Stimulated activated naive B cell treated with anti-CD40 and anti-IgM and Interleukin-4, amounts not matched to agents 10 μg/mL and 1 μg/mL and 100 μg/mL, for 72 hours (primary cell): ENCODE measurements at regions not wholly inside any gene's neighbourhood (a gene's known extent, or its start where the extent isn't known, plus 50 kb on each side); places are given as distances from the start of the nearest gene placed in this dataset.
A peak's percentile ranks its signal among the peaks of the same experiment; 100 is the strongest.

Experiments
- ATAC-seq, 2 donors: fragments of 150-1000 bp; cut with Tn5 transposase; replicated peaks; 2 replicates each; pipeline ENCODE4 v1.10.0; 2021; ENCODE audit warnings: moderate library complexity in 1 of 2
- DNase-seq: peaks from one replicate; pipeline ENCODE4 v3.0.0; 2021
- H3K27ac Mint-ChIP-seq: one replicate; pipeline ENCODE4 v1.8.0; 2022; ENCODE audit warnings: mild to moderate bottlenecking, mixed read lengths
- H3K27me3 Mint-ChIP-seq, 2 donors: one replicate each; pipeline ENCODE4 v1.8.0; 2022; ENCODE audit warnings: mixed read lengths in 2 of 2
- H3K36me3 Mint-ChIP-seq, 2 donors: one replicate each; pipeline ENCODE4 v1.8.0; 2022; ENCODE audit warnings: mixed read lengths in 2 of 2, mild to moderate bottlenecking in 1 of 2
- H3K4me1 Mint-ChIP-seq, 2 donors: one replicate each; pipeline ENCODE4 v1.8.0; 2022; ENCODE audit warnings: mixed read lengths in 2 of 2, mild to moderate bottlenecking in 1 of 2
- H3K4me3 Mint-ChIP-seq, 2 donors: one replicate each; pipeline ENCODE4 v1.8.0; 2022; ENCODE audit warnings: mild to moderate bottlenecking in 2 of 2, mixed read lengths in 2 of 2, moderate library complexity in 1 of 2
- H3K9me3 Mint-ChIP-seq, 2 donors: one replicate each; pipeline ENCODE4 v1.8.0; 2022; ENCODE audit warnings: mixed read lengths in 2 of 2, mild to moderate bottlenecking in 1 of 2

GRCh38 chrX:21056622-21057021 lies 317.6 kb upstream of the CNKSR2 start:
- Mint-ChIP-seq H3K36me3 (no peaks in the 10 kb centered on the region), H3K4me1 (no peaks in the 10 kb centered on the region), H3K27ac (no peak overlapping the region), H3K4me3 (no peak overlapping the region), H3K27me3 (no peaks in the 10 kb centered on the region), H3K9me3 (peaks cover 7 to 21% of the 10 kb centered on the region in 2 donors)
- DNase-seq (no peak), ATAC-seq (no peak)

DNA sequence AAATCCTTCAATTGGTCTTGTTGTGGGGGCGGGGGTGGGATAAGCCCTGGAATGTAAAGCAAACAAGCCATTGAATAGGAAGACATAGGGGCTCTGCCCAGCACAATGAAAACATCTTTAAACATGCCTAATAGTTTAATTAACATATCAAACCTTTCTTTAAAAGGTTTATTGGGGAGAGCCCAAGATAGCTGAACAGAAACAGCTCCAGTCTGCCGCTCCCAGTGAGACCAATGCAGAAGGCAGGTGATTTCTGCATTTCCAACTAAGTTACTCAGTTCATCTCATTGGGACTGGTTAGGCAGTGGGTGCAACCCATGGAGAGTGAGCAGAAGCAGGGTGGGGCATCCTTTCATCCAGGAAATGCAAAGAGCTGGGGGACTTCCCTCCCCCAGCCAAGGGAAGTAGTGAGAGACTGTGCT lies 327.2 kb upstream of the CNKSR2 start:
- Mint-ChIP-seq H3K27ac (no peak overlapping the region), H3K4me1 (no peaks in the 10 kb centered on the region), H3K9me3 (peaks cover 0 to 6% of the 10 kb centered on the region in 2 donors), H3K4me3 (no peak overlapping the region), H3K27me3 (peaks cover 13 to 21% of the 10 kb centered on the region in 2 donors), H3K36me3 (no peaks in the 10 kb centered on the region)
- no peak for ATAC-seq
- no peak for DNase-seq

- Mint-ChIP-seq H3K36me3 (no peaks in the 10 kb centered on the region), H3K27me3 (no peaks in the 10 kb centered on the region), H3K4me3 (no peak overlapping the region), H3K4me1 (no peaks in the 10 kb centered on the region), H3K9me3 (peaks cover 4 to 14% of the 10 kb centered on the region in 2 donors), H3K27ac (no peak overlapping the region)
- no peak for ATAC-seq
- DNase-seq: no peak
Measured at GRCh38 chrX:21014326-21014725, 359.9 kb upstream of the CNKSR2 start.

- Mint-ChIP-seq H3K36me3 (no peaks in the 10 kb centered on the region), H3K4me3 (no peak overlapping the region), H3K4me1 (no peaks in the 10 kb centered on the region), H3K27me3 (no peaks in the 10 kb centered on the region), H3K9me3 (no peaks in the 10 kb centered on the region), H3K27ac (no peak overlapping the region)
- DNase-seq (no peak), ATAC-seq (no peak)
Measured at GRCh38 chrX:21004835-21005234, 369.4 kb upstream of the CNKSR2 start.

DNA sequence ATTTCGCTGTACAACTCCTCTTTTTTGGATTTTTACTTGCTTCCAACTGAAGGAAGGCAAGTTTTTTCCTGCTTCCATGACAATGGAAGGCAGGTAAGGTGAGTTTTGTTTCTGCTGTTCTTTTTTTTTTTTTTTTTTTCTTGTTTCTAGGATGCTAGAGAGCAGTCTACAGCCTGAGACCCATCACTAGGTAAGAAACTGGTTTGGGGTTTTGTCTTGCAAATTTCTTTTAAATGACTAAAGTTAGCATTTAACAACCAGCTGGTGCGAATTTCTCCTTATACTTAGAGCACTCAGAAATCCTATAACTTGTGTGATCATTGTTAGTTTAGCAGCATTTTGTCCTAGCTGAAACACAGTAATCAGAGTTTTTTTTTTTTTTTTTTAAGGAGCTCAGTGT lies 378.4 kb upstream of the CNKSR2 start:
- no peaks in the 10 kb centered on the region for H3K36me3 Mint-ChIP-seq
- ATAC-seq (no peak), DNase-seq (no peak)
- H3K27ac Mint-ChIP-seq: no peak overlapping the region
- H3K4me1 Mint-ChIP-seq: no peaks in the 10 kb centered on the region
- peaks cover 1 to 6% of the 10 kb centered on the region in 2 donors for H3K9me3 Mint-ChIP-seq
- H3K4me3 Mint-ChIP-seq: no peak overlapping the region
- no peaks in the 10 kb centered on the region for H3K27me3 Mint-ChIP-seq

GRCh38 chrX:20989361-20989760 lies 384.9 kb upstream of the CNKSR2 start:
- ATAC-seq (no peak), DNase-seq (no peak)
- H3K27ac Mint-ChIP-seq: no peak overlapping the region

DNA sequence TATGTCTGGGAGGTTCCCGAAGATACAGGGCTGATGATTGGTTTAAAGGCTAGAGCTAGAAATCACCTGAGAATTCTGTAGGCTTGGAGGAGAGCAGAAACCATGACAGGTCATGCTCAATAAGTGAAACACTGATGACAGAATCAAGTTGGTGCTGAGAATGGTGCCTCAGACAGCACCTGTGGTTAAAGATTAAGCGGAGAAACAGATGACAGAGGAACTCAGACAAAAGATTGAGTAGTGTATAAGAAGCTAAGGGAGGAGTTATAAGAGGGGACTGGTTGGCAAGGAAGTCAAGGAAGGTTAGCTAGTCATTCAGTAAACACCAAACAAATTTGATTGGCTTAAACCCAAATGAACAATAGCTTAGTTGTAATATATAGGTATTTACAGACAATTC lies 385.4 kb upstream of the CNKSR2 start:
- no peaks in the 10 kb centered on the region for H3K27me3 Mint-ChIP-seq
- no peak overlapping the region for H3K27ac Mint-ChIP-seq

More at GRCh38 chrX:20989361-20989760, 384.9 kb upstream of the CNKSR2 start:
- Mint-ChIP-seq H3K27me3 (no peaks in the 10 kb centered on the region), H3K36me3 (no peaks in the 10 kb centered on the region), H3K9me3 (peaks cover 1 to 10% of the 10 kb centered on the region in 2 donors), H3K4me3 (no peak overlapping the region), H3K4me1 (no peaks in the 10 kb centered on the region)

GRCh38 chrX:20988118-20988517 lies 386.1 kb upstream of the CNKSR2 start:
- no peaks in the 10 kb centered on the region for H3K27me3 Mint-ChIP-seq
- no peak overlapping the region for H3K27ac Mint-ChIP-seq
- DNase-seq (no peak), ATAC-seq (no peak)
- no peak overlapping the region for H3K4me3 Mint-ChIP-seq
- H3K36me3 Mint-ChIP-seq: no peaks in the 10 kb centered on the region
- H3K9me3 Mint-ChIP-seq: peaks cover 1 to 10% of the 10 kb centered on the region in 2 donors
- H3K4me1 Mint-ChIP-seq: no peaks in the 10 kb centered on the region

More for the DNA sequence above, 385.4 kb upstream of the CNKSR2 start:
- ATAC-seq (no peak), DNase-seq (no peak)
- Mint-ChIP-seq H3K4me1 (no peaks in the 10 kb centered on the region), H3K4me3 (no peak overlapping the region), H3K9me3 (peaks cover 1 to 10% of the 10 kb centered on the region in 2 donors), H3K36me3 (no peaks in the 10 kb centered on the region)

DNA sequence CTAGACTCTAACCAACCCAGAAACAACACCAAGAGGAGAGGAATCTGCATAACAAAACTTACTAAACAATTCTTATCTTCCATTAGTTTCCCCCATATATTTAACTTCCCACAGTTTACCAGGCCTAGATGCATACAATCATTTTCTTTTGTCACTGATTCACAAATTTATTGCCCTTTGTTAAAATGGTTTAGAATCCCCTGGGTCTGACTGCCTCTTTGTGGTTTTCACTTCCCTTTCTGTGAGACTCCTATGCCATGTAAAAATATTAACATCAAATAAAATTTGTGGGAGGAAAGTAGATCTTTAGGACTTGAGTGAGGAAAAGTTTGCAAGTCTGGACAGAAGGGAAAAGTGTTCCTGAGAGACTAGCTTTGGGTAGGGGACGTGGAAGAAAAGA lies 393.8 kb upstream of the CNKSR2 start:
- Mint-ChIP-seq H3K4me3 (no peak overlapping the region), H3K27me3 (peaks cover 0 to 13% of the 10 kb centered on the region in 2 donors)

DNA sequence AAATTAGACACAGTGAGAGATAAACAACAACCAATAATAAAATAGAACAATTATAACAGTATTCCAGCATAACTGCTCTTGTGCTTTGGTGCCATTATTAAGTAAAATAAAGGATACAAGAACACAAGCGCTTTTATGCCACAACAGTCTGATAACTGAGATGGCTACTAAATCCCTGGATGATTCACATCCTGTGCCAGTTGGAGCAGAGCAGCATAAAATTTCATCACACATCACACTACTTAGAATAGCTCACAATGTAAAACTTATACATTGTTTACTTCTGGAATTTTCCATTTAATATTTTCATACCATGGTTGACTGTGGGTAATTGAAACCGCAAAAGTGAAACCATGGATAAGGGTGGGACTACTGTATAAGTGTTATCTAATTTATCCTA lies 399.9 kb upstream of the CNKSR2 start:
- H3K27ac Mint-ChIP-seq: no peak overlapping the region
- H3K9me3 Mint-ChIP-seq: no peaks in the 10 kb centered on the region
- no peak overlapping the region for H3K4me3 Mint-ChIP-seq
- ATAC-seq (no peak), DNase-seq (no peak)
- H3K27me3 Mint-ChIP-seq: peaks cover 0 to 10% of the 10 kb centered on the region in 2 donors
- H3K36me3 Mint-ChIP-seq: no peaks in the 10 kb centered on the region
- H3K4me1 Mint-ChIP-seq: no peaks in the 10 kb centered on the region

More for the DNA sequence above, 393.8 kb upstream of the CNKSR2 start:
- peak; percentile 49 to 63 for ATAC-seq
- no peaks in the 10 kb centered on the region for H3K36me3 Mint-ChIP-seq
- no peak overlapping the region for H3K27ac Mint-ChIP-seq
- peaks cover 0 to 2% of the 10 kb centered on the region in 2 donors for H3K9me3 Mint-ChIP-seq
- H3K4me1 Mint-ChIP-seq: peaks cover 3 to 4% of the 10 kb centered on the region in 2 donors
- DNase-seq: no peak

DNA sequence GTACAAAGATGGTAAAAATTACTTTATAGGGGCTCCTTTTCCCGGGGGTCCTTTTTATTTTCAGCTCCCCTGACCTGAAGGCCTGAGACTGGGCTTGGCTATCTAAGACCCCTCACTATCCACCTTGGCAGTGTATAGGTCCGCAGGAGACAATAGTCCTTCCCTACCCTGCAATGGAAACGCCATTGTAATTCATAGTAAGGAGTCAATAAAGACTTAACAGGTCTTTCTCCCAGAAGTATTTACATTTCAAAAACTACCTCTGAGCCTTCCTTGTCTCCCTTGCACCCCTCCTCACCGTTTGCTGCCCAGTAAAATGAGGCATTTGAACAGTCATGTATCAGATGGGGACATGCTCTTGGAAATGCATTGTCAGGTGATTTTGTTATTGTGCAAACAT lies 401.2 kb upstream of the CNKSR2 start:
- H3K4me1 Mint-ChIP-seq: no peaks in the 10 kb centered on the region
- no peak for DNase-seq
- H3K36me3 Mint-ChIP-seq: no peaks in the 10 kb centered on the region
- no peaks in the 10 kb centered on the region for H3K9me3 Mint-ChIP-seq
- no peak overlapping the region for H3K27ac Mint-ChIP-seq
- no peak overlapping the region for H3K4me3 Mint-ChIP-seq
- no peak for ATAC-seq
- H3K27me3 Mint-ChIP-seq: peaks cover 0 to 10% of the 10 kb centered on the region in 2 donors

GRCh38 chrX:20971250-20971649 lies 403.0 kb upstream of the CNKSR2 start:
- ATAC-seq (no peak), DNase-seq (no peak)
- Mint-ChIP-seq H3K4me3 (no peak overlapping the region), H3K36me3 (no peaks in the 10 kb centered on the region), H3K9me3 (peaks cover 3% of the 10 kb centered on the region in 2 donors), H3K4me1 (no peaks in the 10 kb centered on the region), H3K27ac (no peak overlapping the region), H3K27me3 (peaks cover 0 to 4% of the 10 kb centered on the region in 2 donors)

GRCh38 chrX:20969565-20969964 lies 404.7 kb upstream of the CNKSR2 start:
- Mint-ChIP-seq H3K9me3 (peaks cover 3% of the 10 kb centered on the region in 2 donors), H3K4me3 (no peak overlapping the region), H3K36me3 (no peaks in the 10 kb centered on the region), H3K4me1 (no peaks in the 10 kb centered on the region), H3K27ac (no peak overlapping the region), H3K27me3 (peaks cover 0 to 3% of the 10 kb centered on the region in 2 donors)
- no peak for DNase-seq
- no peak for ATAC-seq

GRCh38 chrX:20968996-20969395 lies 405.2 kb upstream of the CNKSR2 start:
- Mint-ChIP-seq H3K36me3 (no peaks in the 10 kb centered on the region), H3K4me3 (no peak overlapping the region), H3K9me3 (peaks cover 3 to 6% of the 10 kb centered on the region in 2 donors), H3K27me3 (peaks cover 0 to 3% of the 10 kb centered on the region in 2 donors), H3K4me1 (no peaks in the 10 kb centered on the region), H3K27ac (no peak overlapping the region)
- ATAC-seq (no peak), DNase-seq (no peak)

DNA sequence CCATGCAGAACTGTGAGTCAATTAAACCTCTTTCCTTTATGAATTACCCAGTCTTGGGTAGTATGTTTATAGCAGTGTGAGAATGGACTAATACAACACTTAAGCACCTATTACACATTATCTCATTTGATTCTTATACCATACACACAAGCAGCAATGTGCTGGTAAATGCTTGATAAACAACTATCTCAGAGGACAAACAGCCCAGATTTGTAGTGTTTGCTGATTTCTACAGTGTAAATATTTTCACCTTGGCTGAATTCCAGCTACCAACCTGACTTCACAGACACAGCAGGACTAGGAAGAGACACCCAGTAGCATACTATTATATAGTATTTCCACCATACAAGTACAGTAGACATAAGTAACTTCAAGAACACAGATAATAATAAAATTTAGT lies 406.5 kb upstream of the CNKSR2 start:
- Mint-ChIP-seq H3K9me3 (peaks cover 7 to 15% of the 10 kb centered on the region in 2 donors), H3K4me3 (no peak overlapping the region), H3K27me3 (peaks cover 0 to 3% of the 10 kb centered on the region in 2 donors), H3K4me1 (no peaks in the 10 kb centered on the region), H3K36me3 (no peaks in the 10 kb centered on the region), H3K27ac (no peak overlapping the region)
- no peak for DNase-seq
- ATAC-seq: no peak
